Mucosa of descending colon (tissue), 3 donors: ENCODE measurements at regions not wholly inside any gene's neighbourhood (a gene's known extent, or its start where the extent isn't known, plus 50 kb on each side); places are given as distances from the start of the nearest gene placed in this dataset.

Source experiments
- ATAC-seq: fragments of 200-7000 bp; cut with Tn5 transposase; one replicate; pipeline ENCODE4 v1.9.1; 2020; ENCODE audit warnings: mild to moderate bottlenecking, moderate library complexity
- DNase-seq, 3 donors: peaks; one replicate each; pipeline ENCODE4 v3.0.0-alpha.2; 2020
- H3K36me3 ChIP-seq: fragments of 200-600 bp; one replicate; pipeline ENCODE4 v1.8.0; 2021; ENCODE audit warnings: low read depth, mild to moderate bottlenecking
- H3K4me1 ChIP-seq: fragments of 200-600 bp; one replicate; pipeline ENCODE4 v1.8.0; 2021; ENCODE audit warnings: low read depth, mild to moderate bottlenecking
- H3K4me3 ChIP-seq: fragments of 200-600 bp; one replicate; pipeline ENCODE4 v1.8.0; 2021; ENCODE audit warnings: mild to moderate bottlenecking
- H3K9me3 ChIP-seq: fragments of 200-600 bp; one replicate; pipeline ENCODE4 v1.8.0; 2021; ENCODE audit warnings: mild to moderate bottlenecking
- intact Hi-C, 2 donors: fragments of 100-400 bp; cut with DNase I in 1 of 2; cut with micrococcal nuclease in 1 of 2; formaldehyde crosslinking; loops; one replicate each; pipeline versions ENCODE4 v1.11.0 to v1.11.1; 2022; cut with DNase I, micrococcal nuclease
- TF ChIP-seq, protein P1 (sequence below): fragments of 200-600 bp; IDR thresholded peaks from one replicate; pipeline ENCODE4 v1.8.0; 2022; ENCODE audit warnings: antibody characterized with exemption, mild to moderate bottlenecking
- donor health status: DM: no; HTN: no; CAD: no; lungs with moderate emphysema.
- donor health status: DM: no; HTN: no; CAD: no.
- donor health status: DM: no; HTN: yes; CAD: no.

DNA sequence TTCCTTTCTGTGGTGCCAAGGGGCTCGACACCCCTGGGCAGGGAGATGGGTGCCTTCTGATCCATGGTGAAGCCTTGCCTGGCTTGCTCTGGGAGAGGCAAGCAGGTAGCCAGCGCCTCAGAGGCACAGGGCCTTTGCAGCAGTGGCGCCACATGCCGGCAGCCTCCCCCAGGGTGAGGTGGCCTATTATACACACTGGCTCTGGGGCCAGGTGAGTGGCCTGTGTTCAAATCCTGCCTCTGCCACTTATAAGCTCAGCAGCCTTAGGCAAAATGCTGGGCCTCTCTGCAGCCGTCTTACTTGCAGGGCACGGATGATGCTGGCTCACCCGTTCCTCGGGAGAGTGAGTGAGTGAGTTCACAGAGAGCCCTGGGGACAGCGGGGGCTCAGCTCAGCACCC lies 176.9 kb downstream of the TFAP2C start:
- Histone ChIP-seq H3K9me3 (no peaks in the 10 kb centered on the region), H3K36me3 (no peaks in the 10 kb centered on the region), H3K4me1 (peaks cover 3% of the 10 kb centered on the region), H3K4me3 (no peak overlapping the region)
- TF ChIP-seq, protein P1, sequence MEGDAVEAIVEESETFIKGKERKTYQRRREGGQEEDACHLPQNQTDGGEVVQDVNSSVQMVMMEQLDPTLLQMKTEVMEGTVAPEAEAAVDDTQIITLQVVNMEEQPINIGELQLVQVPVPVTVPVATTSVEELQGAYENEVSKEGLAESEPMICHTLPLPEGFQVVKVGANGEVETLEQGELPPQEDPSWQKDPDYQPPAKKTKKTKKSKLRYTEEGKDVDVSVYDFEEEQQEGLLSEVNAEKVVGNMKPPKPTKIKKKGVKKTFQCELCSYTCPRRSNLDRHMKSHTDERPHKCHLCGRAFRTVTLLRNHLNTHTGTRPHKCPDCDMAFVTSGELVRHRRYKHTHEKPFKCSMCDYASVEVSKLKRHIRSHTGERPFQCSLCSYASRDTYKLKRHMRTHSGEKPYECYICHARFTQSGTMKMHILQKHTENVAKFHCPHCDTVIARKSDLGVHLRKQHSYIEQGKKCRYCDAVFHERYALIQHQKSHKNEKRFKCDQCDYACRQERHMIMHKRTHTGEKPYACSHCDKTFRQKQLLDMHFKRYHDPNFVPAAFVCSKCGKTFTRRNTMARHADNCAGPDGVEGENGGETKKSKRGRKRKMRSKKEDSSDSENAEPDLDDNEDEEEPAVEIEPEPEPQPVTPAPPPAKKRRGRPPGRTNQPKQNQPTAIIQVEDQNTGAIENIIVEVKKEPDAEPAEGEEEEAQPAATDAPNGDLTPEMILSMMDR = no peak
- DNase-seq = no peak
- intact Hi-C loops = no loop called here
- no peak for ATAC-seq

DNA sequence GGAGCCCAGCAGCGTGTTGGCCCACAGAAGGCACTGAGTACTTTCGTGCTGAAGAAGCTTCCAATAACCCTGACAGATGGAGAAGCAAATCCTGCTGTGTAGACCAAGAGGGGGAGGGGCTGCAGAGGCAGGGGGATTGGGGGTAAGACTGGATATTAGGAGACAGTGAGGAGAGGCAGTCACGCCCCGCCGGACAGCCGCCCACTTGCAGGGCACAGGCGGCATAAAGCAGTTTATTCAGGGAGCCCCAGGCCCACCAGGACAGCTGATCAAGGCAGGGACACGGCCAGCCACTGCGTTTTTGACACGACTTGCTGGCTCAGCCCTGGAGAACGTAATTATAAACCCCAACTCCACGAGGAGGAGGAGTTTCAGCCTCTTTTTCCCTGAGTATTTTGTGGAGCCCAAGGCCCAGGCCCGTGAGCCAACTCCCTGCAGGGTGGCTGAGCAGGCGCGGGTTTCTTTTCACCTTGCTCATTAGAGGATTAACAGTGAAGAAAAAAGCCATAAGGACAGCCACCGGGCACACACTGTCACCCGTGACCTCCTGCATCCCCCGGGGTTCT lies 177.9 kb downstream of the TFAP2C start:
- H3K4me3 ChIP-seq = no peak overlapping the region
- H3K4me1 ChIP-seq = peaks cover 3% of the 10 kb centered on the region
- no peak for DNase-seq
- no peak for ATAC-seq
- TF ChIP-seq, protein P1 = no peak
- H3K9me3 ChIP-seq = no peaks in the 10 kb centered on the region
- no peaks in the 10 kb centered on the region for H3K36me3 ChIP-seq
- intact Hi-C loops = no loop called here

DNA sequence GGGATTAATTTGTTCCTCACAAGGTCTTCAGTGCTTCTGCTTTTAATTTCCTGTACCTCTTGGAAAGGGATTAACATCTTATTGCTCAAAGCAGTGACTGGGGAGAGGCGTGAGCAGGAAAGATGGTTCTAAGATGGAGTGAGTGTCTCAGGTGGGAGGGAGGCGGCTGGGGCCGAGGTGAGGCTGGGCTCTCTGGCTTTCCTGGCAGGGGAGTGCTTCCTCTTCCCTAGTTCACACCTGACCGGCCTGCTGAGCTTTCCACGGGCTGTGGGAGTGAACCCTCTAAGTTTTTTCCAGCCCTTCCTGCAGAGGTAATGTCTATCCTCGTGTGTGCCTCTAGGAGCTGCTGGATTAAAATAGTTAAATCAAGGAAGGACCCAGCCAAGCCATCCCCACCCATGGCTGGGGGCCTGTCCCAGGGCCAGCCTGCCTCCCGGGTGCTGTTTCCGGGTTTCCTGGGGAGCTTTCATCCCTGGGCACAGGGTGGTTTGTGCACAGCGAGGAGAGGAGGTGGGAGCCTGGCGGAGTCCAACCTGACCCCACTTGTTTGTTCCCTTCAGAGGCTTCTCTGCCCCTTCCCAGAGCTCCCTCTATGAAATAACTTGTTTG lies 179.1 kb downstream of the TFAP2C start:
- Histone ChIP-seq H3K9me3 (no peaks in the 10 kb centered on the region), H3K4me3 (no peak overlapping the region), H3K4me1 (peaks cover 3% of the 10 kb centered on the region), H3K36me3 (no peaks in the 10 kb centered on the region)
- ATAC-seq = peak; percentile 81
- peak in 2 of 3 donors; percentile 35 to 69 for DNase-seq
- intact Hi-C loops = no loop called here
- TF ChIP-seq, protein P1 = no peak

DNA sequence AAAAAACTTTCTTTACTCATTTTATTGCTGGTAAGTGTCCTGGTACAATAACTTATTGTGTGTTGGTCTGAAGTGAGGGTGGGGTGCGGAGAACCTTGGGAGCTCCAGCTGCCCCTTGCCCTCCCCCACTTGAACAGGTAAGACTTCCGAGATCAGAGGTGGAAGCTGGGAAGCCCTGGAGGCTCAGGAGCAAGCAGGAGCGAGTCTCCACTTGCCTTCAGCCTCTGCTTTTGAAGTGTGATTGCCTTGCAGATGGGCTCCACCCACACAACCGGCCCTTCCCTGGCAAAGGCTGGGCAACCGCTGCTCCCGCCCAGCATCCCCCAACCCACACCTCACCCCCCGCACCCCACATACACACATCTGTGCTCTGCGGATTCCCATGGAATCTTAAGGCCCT lies 179.6 kb downstream of the TFAP2C start:
- Histone ChIP-seq H3K9me3 (no peaks in the 10 kb centered on the region), H3K36me3 (no peaks in the 10 kb centered on the region), H3K4me1 (peaks cover 3% of the 10 kb centered on the region), H3K4me3 (no peak overlapping the region)
- TF ChIP-seq, protein P1 = no peak
- ATAC-seq (peak; percentile 77), DNase-seq (peak in 2 of 3 donors; percentile 47 to 54)
- intact Hi-C loops = no loop called here

DNA sequence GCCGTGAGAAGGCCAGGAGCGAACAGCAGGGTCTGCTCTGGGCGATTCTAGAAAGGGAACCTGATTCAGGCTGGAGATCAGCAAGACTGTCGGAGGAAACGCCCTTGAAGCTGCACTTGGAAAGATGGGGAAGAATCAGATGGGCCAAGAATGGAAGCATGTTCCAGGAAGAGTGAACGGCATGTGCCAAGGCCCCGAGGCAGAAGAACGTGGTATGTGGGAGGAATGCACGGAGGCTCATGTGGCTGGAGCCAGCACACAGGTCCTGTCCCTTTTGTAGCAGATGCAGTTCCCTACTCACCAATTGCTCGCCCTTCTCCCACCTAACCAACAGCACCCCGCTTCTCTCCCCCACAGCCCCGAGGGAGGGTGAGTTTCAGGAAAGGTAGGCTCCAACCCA lies 180.6 kb downstream of the TFAP2C start:
- Histone ChIP-seq H3K4me3 (no peak overlapping the region), H3K4me1 (peaks cover 3% of the 10 kb centered on the region), H3K36me3 (no peaks in the 10 kb centered on the region), H3K9me3 (no peaks in the 10 kb centered on the region)
- TF ChIP-seq, protein P1 = no peak
- intact Hi-C loops = no loop called here
- ATAC-seq (no peak), DNase-seq (no peak)

DNA sequence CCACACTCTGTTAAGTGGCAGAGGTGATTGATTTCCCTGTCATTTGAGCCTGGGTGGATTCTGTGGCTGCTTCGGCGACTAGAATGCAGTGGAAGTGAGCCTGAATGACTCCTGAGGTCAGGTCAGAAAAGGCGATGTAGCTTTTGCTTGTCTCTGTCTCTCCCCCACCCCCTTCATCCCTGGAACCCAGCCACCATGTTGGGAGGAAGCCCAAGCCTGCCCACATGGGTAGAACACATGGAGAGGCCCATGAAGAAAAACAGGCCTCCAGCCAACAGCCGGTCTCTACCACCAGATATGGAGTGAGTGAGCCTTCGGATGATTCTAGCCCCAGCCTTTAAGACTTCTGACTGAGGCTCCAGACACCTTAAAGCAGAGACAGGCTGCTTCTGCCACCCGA lies 181.0 kb downstream of the TFAP2C start:
- intact Hi-C loops = no loop called here
- no peak for ATAC-seq

More for the DNA sequence above, 181.0 kb downstream of the TFAP2C start:
- H3K4me1 ChIP-seq = peaks cover 3% of the 10 kb centered on the region
- no peak overlapping the region for H3K4me3 ChIP-seq
- H3K36me3 ChIP-seq = no peaks in the 10 kb centered on the region
- DNase-seq = no peak
- H3K9me3 ChIP-seq = no peaks in the 10 kb centered on the region
- TF ChIP-seq, protein P1 = no peak
